ENCODE measurements at regions not wholly inside any gene's neighbourhood (a gene's known extent, or its start where the extent isn't known, plus 50 kb on each side); places are given as distances from the start of the nearest gene placed in this dataset.

GRCh38 chr10:3516234-3516922 is 268.6 kb downstream of the KLF6 start:
- no peak for DNase-seq (ENCODE audit: low spot score)

- DNase-seq (ENCODE audit: low spot score) = no peak
Observed at GRCh38 chr10:3514691-3515090, 270.3 kb downstream of the KLF6 start.

GRCh38 chr10:3512263-3512662 is 272.7 kb downstream of the KLF6 start:
- DNase-seq (ENCODE audit: low spot score) = no peak

- DNase-seq (ENCODE audit: low spot score) = no peak
Observed at GRCh38 chr10:3511483-3511882, 273.5 kb downstream of the KLF6 start.

- DNase-seq (ENCODE audit: low spot score) = no peak
Observed at GRCh38 chr10:3510741-3511140, 274.3 kb downstream of the KLF6 start.

GRCh38 chr10:3509355-3509754 is 275.7 kb downstream of the KLF6 start:
- no peak for DNase-seq (ENCODE audit: low spot score)

- DNase-seq (ENCODE audit: low spot score) = no peak
Observed at GRCh38 chr10:3503299-3503698, 281.7 kb downstream of the KLF6 start.

- no peak for DNase-seq (ENCODE audit: low spot score)
Observed at GRCh38 chr10:3502673-3503072, 282.3 kb downstream of the KLF6 start.

GRCh38 chr10:3500408-3500856 is 284.6 kb downstream of the KLF6 start:
- DNase-seq (ENCODE audit: low spot score) = no peak

- DNase-seq (ENCODE audit: low spot score) = no peak
Observed at GRCh38 chr10:3499120-3499519, 285.9 kb downstream of the KLF6 start.

GRCh38 chr10:3497581-3497980 is 287.4 kb downstream of the KLF6 start:
- no peak for DNase-seq (ENCODE audit: low spot score)

GRCh38 chr10:3496138-3496537 is 288.9 kb downstream of the KLF6 start:
- DNase-seq (ENCODE audit: low spot score) = no peak

GRCh38 chr10:3495281-3495680 is 289.7 kb downstream of the KLF6 start:
- DNase-seq (ENCODE audit: low spot score) = no peak

- no peak for DNase-seq (ENCODE audit: low spot score)
Observed at GRCh38 chr10:3494838-3495230, 290.2 kb downstream of the KLF6 start.

GRCh38 chr10:3494131-3494837 is 290.7 kb downstream of the KLF6 start:
- DNase-seq (ENCODE audit: low spot score) = no peak

GRCh38 chr10:3493621-3494020 is 291.4 kb downstream of the KLF6 start:
- DNase-seq (ENCODE audit: low spot score) = no peak

GRCh38 chr10:3491571-3491970 is 293.4 kb downstream of the KLF6 start:
- no peak for DNase-seq (ENCODE audit: low spot score)

- no peak for DNase-seq (ENCODE audit: low spot score)
Observed at GRCh38 chr10:3487228-3487627, 297.8 kb downstream of the KLF6 start.

- no peak for DNase-seq (ENCODE audit: low spot score)
Observed at GRCh38 chr10:3486346-3487065, 298.5 kb downstream of the KLF6 start.

- no peak for DNase-seq (ENCODE audit: low spot score)
Observed at GRCh38 chr10:3485057-3485686, 299.8 kb downstream of the KLF6 start.

GRCh38 chr10:3484306-3485056 is 300.5 kb downstream of the KLF6 start:
- no peak for DNase-seq (ENCODE audit: low spot score)

All from CD4-positive, alpha-beta T cell treated with Interleukin-2 at 100 ng/mL for 4 hours (primary cell).